ENCODE measurements at regions not wholly inside any gene's neighbourhood (a gene's known extent, or its start where the extent isn't known, plus 50 kb on each side); places are given as distances from the start of the nearest gene placed in this dataset.

GRCh38 chr14:44166611-44167010 is 340.5 kb downstream of the FSCB start:
- TF ChIP-seq ATF2 (tag by site-specific recombination; IDR thresholded peaks at IDR 0.05; ENCODE audit: low read depth), result no peak
- no peak for TF ChIP-seq SETDB1 (IDR thresholded peaks at IDR 0.05; ENCODE audit: insufficient read length, low read length)
- no peak for TF ChIP-seq ZNF311 (tag by site-specific recombination; IDR thresholded peaks at IDR 0.05; ENCODE audit: borderline replicate concordance)
- TF ChIP-seq HOXA7 (CRISPR knock-in tag; IDR thresholded peaks at IDR 0.05; ENCODE audit: borderline replicate concordance), result no peak
- no peak for TF ChIP-seq GLI4 (tag by site-specific recombination; IDR thresholded peaks at IDR 0.05)

Measured in HEK293 (cell line).